ENCODE measurements at regions not wholly inside any gene's neighbourhood (a gene's known extent, or its start where the extent isn't known, plus 50 kb on each side); places are given as distances from the start of the nearest gene placed in this dataset.
A peak's percentile ranks its signal among the peaks of the same experiment; 100 is the strongest.

- no peak for TF ChIP-seq POLR2A (IDR thresholded peaks at IDR 0.05; ENCODE audit: borderline replicate concordance, extremely low read depth, insufficient read depth, insufficient read length)
- no peak for TF ChIP-seq CTCF (IDR thresholded peaks at IDR 0.05 in 2 of 3, conservative IDR thresholded peaks at IDR 0.05 in 1 of 3; ENCODE audit: borderline replicate concordance in 1 of 3, insufficient read depth in 1 of 3, low read depth in 2 of 3, low read length in 2 of 3)
- TF ChIP-seq POLR2AphosphoS5 (IDR thresholded peaks at IDR 0.05; ENCODE audit: low read depth, low read length) = no peak
- no peak for TF ChIP-seq REST (IDR thresholded peaks at IDR 0.05; ENCODE audit: low read depth)
- peak; percentile 70 for TF ChIP-seq JUND (IDR thresholded peaks at IDR 0.05)
These were observed 105.7 kb upstream of the HAND1 start for GRCh38 chr5:154583671-154584177.
